HFFc6 (cell line): ENCODE measurements at regions not wholly inside any gene's neighbourhood (a gene's known extent, or its start where the extent isn't known, plus 50 kb on each side); places are given as distances from the start of the nearest gene placed in this dataset.
"Not testable (repeated sequence)": the region's sequence is repeated elsewhere in the genome, so short reads cannot be mapped to it uniquely, and the experiment has no call there.

ENCODE experiments used
- DNase-seq: peaks from one replicate; pipeline ENCODE4 v3.0.0-alpha.2; 2018
- H3K27ac Mint-ChIP-seq: 2 replicates; pipeline ENCODE4 v1.8.0; 2020; ENCODE audit warnings: mild to moderate bottlenecking, mixed read lengths
- H3K27me3 Mint-ChIP-seq: 2 replicates; pipeline ENCODE4 v1.8.0; 2021; ENCODE audit warnings: mild to moderate bottlenecking, moderate library complexity, mixed read lengths; ENCODE audit not compliant: insufficient read depth
- H3K36me3 Mint-ChIP-seq: 2 replicates; pipeline ENCODE4 v1.8.0; 2021; ENCODE audit warnings: low read depth, mixed read lengths
- H3K4me1 Mint-ChIP-seq: 2 replicates; pipeline ENCODE4 v1.8.0; 2020; ENCODE audit warnings: low read depth, mixed read lengths
- H3K4me3 Mint-ChIP-seq: 2 replicates; pipeline ENCODE4 v1.8.0; 2020; ENCODE audit warnings: mild to moderate bottlenecking, moderate library complexity, mixed read lengths
- H3K9me3 Mint-ChIP-seq: 2 replicates; pipeline ENCODE4 v1.8.0; 2020; ENCODE audit warnings: mild to moderate bottlenecking, mixed read lengths
- CTCF ChIP-seq: fragments of 200-600 bp; sonication (generic); IDR thresholded peaks from 2 replicates; pipeline ENCODE4 v1.5.0; 2021; ENCODE audit warnings: antibody characterized with exemption, mild to moderate bottlenecking

DNA sequence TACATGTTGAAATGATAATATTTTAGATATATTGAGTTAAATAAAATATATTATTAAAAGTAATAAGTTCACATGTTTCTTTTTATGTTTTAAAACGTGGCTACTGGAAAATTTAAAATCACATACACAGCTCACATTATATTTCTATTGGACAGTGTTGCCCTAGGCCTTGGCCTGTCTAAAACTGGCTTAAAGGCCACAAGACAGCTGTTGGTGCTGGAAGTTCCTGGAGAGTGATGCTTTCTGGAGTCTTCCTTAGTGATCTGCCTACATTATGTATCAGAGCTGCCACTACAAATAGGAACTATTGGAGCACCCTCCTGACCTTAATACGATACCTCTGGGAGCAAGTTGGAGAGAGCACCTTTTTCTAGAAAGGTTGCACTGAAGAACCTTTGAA, 254.1 kb upstream of the C2CD4B start:
- no peak overlapping the region for H3K27ac Mint-ChIP-seq
- no peak for DNase-seq
- H3K36me3 Mint-ChIP-seq: 0 out of 2 replicates have a peak, but pooled peaks cover 4% of the 10 kb centered on the region
- no peaks in the 10 kb centered on the region; the same call in 1 of the 2 replicates for H3K9me3 Mint-ChIP-seq
- peaks cover 41% of the 10 kb centered on the region for H3K4me1 Mint-ChIP-seq
- H3K27me3 Mint-ChIP-seq: 0 out of 2 replicates have a peak, but pooled peaks cover 1% of the 10 kb centered on the region
- no peak for TF ChIP-seq CTCF
- H3K4me3 Mint-ChIP-seq: no peak overlapping the region

DNA sequence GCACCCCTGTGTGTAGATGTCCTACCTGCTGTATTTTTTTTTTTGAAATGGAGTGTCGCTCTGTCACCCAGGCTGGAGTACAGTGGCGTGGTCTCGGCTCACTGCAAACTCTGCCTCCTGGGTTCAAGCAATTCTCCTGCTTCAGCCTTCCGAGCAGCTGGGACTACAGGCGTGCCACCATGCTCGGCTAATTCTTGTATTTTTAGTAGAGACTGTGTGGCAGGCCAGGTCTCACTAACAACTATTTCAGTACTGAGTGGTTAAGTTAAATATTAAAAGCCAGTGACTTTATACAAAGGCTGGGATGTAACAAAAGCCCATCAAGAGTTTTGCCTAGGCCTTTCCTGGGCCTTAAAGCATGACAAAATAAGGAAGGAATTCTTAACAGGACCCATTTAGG, 255.3 kb upstream of the C2CD4B start:
- H3K27ac Mint-ChIP-seq, H3K4me3 Mint-ChIP-seq, DNase-seq, H3K9me3 Mint-ChIP-seq, H3K36me3 Mint-ChIP-seq, H3K27me3 Mint-ChIP-seq: not testable (repeated sequence)
- H3K4me1 Mint-ChIP-seq: peaks cover 41% of the 10 kb centered on the region

- H3K36me3 Mint-ChIP-seq: 0 out of 2 replicates have a peak, but pooled peaks cover 4% of the 10 kb centered on the region
- H3K27ac Mint-ChIP-seq: no peak overlapping the region
- H3K4me3 Mint-ChIP-seq: no peak overlapping the region
- no peak for TF ChIP-seq CTCF
- H3K27me3 Mint-ChIP-seq: 0 out of 2 replicates have a peak, but pooled peaks cover 1% of the 10 kb centered on the region
- H3K9me3 Mint-ChIP-seq: no peaks in the 10 kb centered on the region; the same call in 1 of the 2 replicates
- DNase-seq: no peak
- peaks cover 35% of the 10 kb centered on the region for H3K4me1 Mint-ChIP-seq
Measured at GRCh38 chr15:62421289-62421688, 256.2 kb upstream of the C2CD4B start.

- H3K4me3 Mint-ChIP-seq: no peak overlapping the region
- no peak overlapping the region for H3K27ac Mint-ChIP-seq
- no peak for TF ChIP-seq CTCF
- DNase-seq: peak; percentile 24
- H3K9me3 Mint-ChIP-seq: no peaks in the 10 kb centered on the region
- peaks cover 33% of the 10 kb centered on the region for H3K4me1 Mint-ChIP-seq
- no peaks in the 10 kb centered on the region; the same call in 1 of the 2 replicates for H3K27me3 Mint-ChIP-seq
- H3K36me3 Mint-ChIP-seq: no peaks in the 10 kb centered on the region; the same call in 1 of the 2 replicates
Measured at GRCh38 chr15:62426387-62426956, 261.4 kb upstream of the C2CD4B start.

GRCh38 chr15:62428259-62428658, 263.2 kb upstream of the C2CD4B start:
- Mint-ChIP-seq H3K4me3 (no peak overlapping the region), H3K27ac (no peak overlapping the region), H3K4me1 (peaks cover 48% of the 10 kb centered on the region), H3K27me3 (no peaks in the 10 kb centered on the region; the same call in 1 of the 2 replicates), H3K9me3 (no peaks in the 10 kb centered on the region), H3K36me3 (no peaks in the 10 kb centered on the region; the same call in 1 of the 2 replicates)
- no peak for TF ChIP-seq CTCF
- DNase-seq: no peak

GRCh38 chr15:62428851-62429598, 263.9 kb upstream of the C2CD4B start:
- no peak for TF ChIP-seq CTCF
- Mint-ChIP-seq H3K9me3 (no peaks in the 10 kb centered on the region), H3K27me3 (no peaks in the 10 kb centered on the region; the same call in 1 of the 2 replicates), H3K4me1 (peaks cover 48% of the 10 kb centered on the region), H3K4me3 (no peak overlapping the region), H3K36me3 (no peaks in the 10 kb centered on the region; the same call in 1 of the 2 replicates), H3K27ac (no peak overlapping the region)
- DNase-seq: no peak
